ENCODE measurements at regions not wholly inside any gene's neighbourhood (a gene's known extent, or its start where the extent isn't known, plus 50 kb on each side); places are given as distances from the start of the nearest gene placed in this dataset.
A peak's percentile ranks its signal among the peaks of the same experiment; 100 is the strongest.

- Histone ChIP-seq H3K56ac (ENCODE audit: extremely low read depth, insufficient read depth, low read length) (no peak overlapping the region), H3K4me2 (ENCODE audit: low read depth, low read length) (no peak overlapping the region), H3K9me3 (ENCODE audit: control insufficient read depth, insufficient read depth, low read length) (no peaks in the 10 kb centered on the region), H3K9ac (ENCODE audit: low read depth, low read length) (no peak overlapping the region), H4K91ac (ENCODE audit: insufficient read depth, low read depth, low read length) (no peak overlapping the region), H3K18ac (ENCODE audit: low read depth, low read length) (no peak overlapping the region), H3K9me1 (ENCODE audit: insufficient read depth, low read length) (peaks cover 4% of the 10 kb centered on the region; the same call in 1 of the 2 replicates), H2BK20ac (ENCODE audit: low read depth, low read length) (no peak overlapping the region), H3K4me3 (ENCODE audit: insufficient read depth, low read depth, low read length) (no peak overlapping the region), H3K14ac (replicated peaks; ENCODE audit: low read depth, low read length) (no peak overlapping the region), H3K4me1 (ENCODE audit: control insufficient read depth, insufficient read depth, low read length) (no peaks in the 10 kb centered on the region), H3K36me3 (ENCODE audit: control insufficient read depth, insufficient read depth, low read length) (no peaks in the 10 kb centered on the region), H2BK5ac (ENCODE audit: low read depth, low read length, poor library complexity, severe bottlenecking) (peak overlapping the region; percentile 46), H3K4ac (ENCODE audit: low read depth, low read length) (no peak overlapping the region), H4K5ac (ENCODE audit: low read depth, low read length) (no peak overlapping the region), H3K27ac (ENCODE audit: insufficient read depth, low read length) (no peak overlapping the region), H3K79me1 (ENCODE audit: low read depth in 1 of 2, low read length in 2 of 2) (no peaks in the 10 kb centered on the region), H2BK120ac (ENCODE audit: low read depth, low read length) (no peak overlapping the region), H3K27me3 (ENCODE audit: control insufficient read depth, insufficient read depth, low read length) (peaks cover 6% of the 10 kb centered on the region), H4K8ac (ENCODE audit: low read depth in 2 of 2, low read length in 2 of 2) (no peak overlapping the region), H2AK5ac (ENCODE audit: low read depth, low read length) (peak overlapping the region; percentile 24; the same call in 1 of the 2 replicates), H2BK15ac (ENCODE audit: low read depth, low read length) (no peak overlapping the region), H4K20me1 (ENCODE audit: insufficient read depth, low read length) (no peaks in the 10 kb centered on the region), H2AK9ac (replicated peaks; ENCODE audit: low read depth, low read length, poor library complexity) (no peak overlapping the region), H3K23ac (ENCODE audit: low read depth, low read length) (no peak overlapping the region), H2AFZ (replicated peaks; ENCODE audit: low read length, poor library complexity) (no peak overlapping the region)
- BruUV-seq (replicated peaks): no TSS peak
- WGBS, 2 experiments (ENCODE audit: extremely low coverage in 2 of 2, insufficient read length in 1 of 2): 100% methylated on average over 5 of the region's 17 CpGs; no CpG with 5 or more reads in 1 of the 2 experiments
- POLR2A ChIA-PET (ENCODE audit: unreplicated experiment): interaction anchor here (0.7 kb wide), 1 partner anchor 29 kb away, joined by 4 read pairs; no protein-coding TSS in a partner anchor
- CTCF ChIA-PET: no interaction called here
- dilution Hi-C loops (cut with HindIII; ENCODE audit: low sequenced_read_pairs, unreplicated experiment): no loop called here
- in situ Hi-C loops (cut with MboI; ENCODE audit: low sequenced_read_pairs): no loop called here
- ATAC-seq (ENCODE audit: low read depth) (no peak), DNase-seq (no peak)
- intact Hi-C loops (cut with micrococcal nuclease): no loop called here
- no peak for TF ChIP-seq ELK1 (IDR thresholded peaks at IDR 0.05; ENCODE audit: borderline replicate concordance, low read depth, low read length)
- peak; percentile 57 for TF ChIP-seq CEBPB (IDR thresholded peaks at IDR 0.05; ENCODE audit: low read depth, low read length)
These were observed 131.8 kb downstream of the IRS2 start for GRCh38 chr13:109654341-109655205.

Data from IMR-90 (cell line).